Bronchial epithelial cell (primary cell): ENCODE measurements at regions not wholly inside any gene's neighbourhood (a gene's known extent, or its start where the extent isn't known, plus 50 kb on each side); places are given as distances from the start of the nearest gene placed in this dataset.

ENCODE experiments used
- DNase-seq: peaks from one replicate; pipeline ENCODE4 v3.0.0-alpha.2; 2010; ENCODE audit warnings: low read depth
- FAIRE-seq: peaks from 2 replicates; lab custom pipeline; 2011; peaks lifted over from hg19 to GRCh38; lab: Jason Lieb, UNC
- H3K27me3 ChIP-seq: 2 replicates; pipeline ENCODE4 v1.5.1; 2011; ENCODE audit warnings: low read length; ENCODE audit not compliant: control insufficient read depth, insufficient read depth
- H3K36me3 ChIP-seq: 2 replicates; pipeline ENCODE4 v1.5.1; 2011; ENCODE audit warnings: low read length; ENCODE audit not compliant: control insufficient read depth, insufficient read depth
- H3K4me3 ChIP-seq: 2 replicates; pipeline ENCODE4 v1.5.1; 2011; ENCODE audit warnings: mild to moderate bottlenecking, low read depth, low read length, control low read depth
- TF ChIP-seq, protein P1 (sequence below): IDR thresholded peaks from 2 replicates; pipeline ENCODE4 v1.5.1; 2011; ENCODE audit warnings: mild to moderate bottlenecking, moderate library complexity, low read length, control low read depth, inconsistent platforms; ENCODE audit not compliant: insufficient read depth, severe bottlenecking

DNA sequence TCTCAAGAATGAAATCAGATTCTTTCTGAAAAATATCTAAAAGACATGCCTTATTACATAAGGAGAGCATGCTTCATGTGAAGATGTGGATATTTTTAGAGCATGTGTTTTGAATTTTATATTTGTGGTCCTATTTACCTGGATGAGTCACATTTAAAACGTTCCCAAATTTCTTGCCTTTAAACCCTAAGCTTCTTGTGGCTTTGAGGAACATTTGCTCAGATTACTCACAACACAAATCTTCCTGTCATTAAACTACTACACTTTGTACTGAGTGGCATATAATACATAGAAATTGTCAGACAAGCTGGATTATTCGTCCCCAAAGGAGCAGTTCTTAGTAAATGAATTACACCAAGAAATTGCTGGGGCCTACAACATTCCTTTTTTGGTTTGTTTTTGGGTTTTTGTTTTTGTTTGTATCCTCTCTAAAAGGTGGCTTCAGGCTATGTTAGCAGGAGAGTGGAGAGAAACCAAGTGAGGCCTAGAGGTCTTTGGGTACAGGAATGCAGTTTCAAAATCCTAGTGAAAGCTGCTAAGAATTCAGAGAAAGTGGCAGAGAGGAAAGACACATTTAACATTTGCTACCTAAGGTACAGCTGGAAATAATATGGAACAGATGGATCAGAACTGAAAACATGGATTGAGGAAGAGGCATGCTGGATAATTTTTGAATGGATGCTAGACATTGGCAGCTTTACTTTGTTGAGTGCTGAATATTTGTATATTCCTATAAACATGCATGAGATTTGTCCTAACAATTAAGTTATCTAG lies 128.1 kb downstream of the RPL22L1 start:
- peak; percentile 50 for DNase-seq

DNA sequence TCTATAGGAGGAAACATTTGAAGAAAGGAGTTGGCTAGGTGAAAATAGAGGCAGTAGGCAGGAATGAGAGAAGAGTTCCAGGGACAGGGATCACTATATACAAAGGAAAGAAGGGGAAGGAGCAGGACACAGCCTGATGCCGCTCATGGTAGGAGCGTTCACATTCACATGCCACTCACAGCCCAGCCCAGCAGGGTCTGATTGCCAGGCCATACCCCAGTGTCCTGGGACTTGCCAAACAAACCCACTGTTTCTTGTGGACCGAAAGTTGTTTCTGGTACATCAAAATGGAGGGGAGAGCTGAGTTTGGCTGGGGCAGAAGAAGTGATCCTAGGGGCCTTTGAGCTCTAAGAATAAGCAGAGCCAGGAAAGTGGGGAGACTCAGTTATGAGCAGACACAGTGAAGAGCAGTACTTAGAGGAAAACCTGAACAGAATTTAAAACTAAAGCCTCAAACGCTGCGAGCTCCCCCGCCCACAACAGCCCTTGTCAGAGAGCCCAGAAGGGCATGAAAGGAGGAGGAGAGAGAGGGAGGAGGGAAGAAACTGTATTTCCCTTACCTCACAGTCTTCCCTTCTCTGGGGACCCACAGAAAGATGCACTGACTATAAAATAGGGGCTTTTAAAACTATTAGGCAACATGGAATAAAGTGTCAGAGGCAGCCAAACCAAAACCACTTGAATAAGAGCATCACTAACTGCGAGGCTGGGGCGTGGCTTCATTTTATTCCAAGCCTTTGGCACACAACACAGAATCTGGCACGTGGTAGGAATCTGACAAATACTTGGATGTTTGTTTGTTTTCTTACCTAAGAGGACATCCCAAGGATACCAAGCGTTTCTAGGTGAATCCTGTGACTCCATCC lies 129.0 kb downstream of the RPL22L1 start:
- no peak for FAIRE-seq

More for the DNA sequence above, 128.1 kb downstream of the RPL22L1 start:
- Histone ChIP-seq H3K4me3 (no peak overlapping the region), H3K27me3 (no peaks in the 10 kb centered on the region), H3K36me3 (no peaks in the 10 kb centered on the region)
- TF ChIP-seq, protein P1, sequence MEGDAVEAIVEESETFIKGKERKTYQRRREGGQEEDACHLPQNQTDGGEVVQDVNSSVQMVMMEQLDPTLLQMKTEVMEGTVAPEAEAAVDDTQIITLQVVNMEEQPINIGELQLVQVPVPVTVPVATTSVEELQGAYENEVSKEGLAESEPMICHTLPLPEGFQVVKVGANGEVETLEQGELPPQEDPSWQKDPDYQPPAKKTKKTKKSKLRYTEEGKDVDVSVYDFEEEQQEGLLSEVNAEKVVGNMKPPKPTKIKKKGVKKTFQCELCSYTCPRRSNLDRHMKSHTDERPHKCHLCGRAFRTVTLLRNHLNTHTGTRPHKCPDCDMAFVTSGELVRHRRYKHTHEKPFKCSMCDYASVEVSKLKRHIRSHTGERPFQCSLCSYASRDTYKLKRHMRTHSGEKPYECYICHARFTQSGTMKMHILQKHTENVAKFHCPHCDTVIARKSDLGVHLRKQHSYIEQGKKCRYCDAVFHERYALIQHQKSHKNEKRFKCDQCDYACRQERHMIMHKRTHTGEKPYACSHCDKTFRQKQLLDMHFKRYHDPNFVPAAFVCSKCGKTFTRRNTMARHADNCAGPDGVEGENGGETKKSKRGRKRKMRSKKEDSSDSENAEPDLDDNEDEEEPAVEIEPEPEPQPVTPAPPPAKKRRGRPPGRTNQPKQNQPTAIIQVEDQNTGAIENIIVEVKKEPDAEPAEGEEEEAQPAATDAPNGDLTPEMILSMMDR: no peak
- FAIRE-seq: no peak

DNA sequence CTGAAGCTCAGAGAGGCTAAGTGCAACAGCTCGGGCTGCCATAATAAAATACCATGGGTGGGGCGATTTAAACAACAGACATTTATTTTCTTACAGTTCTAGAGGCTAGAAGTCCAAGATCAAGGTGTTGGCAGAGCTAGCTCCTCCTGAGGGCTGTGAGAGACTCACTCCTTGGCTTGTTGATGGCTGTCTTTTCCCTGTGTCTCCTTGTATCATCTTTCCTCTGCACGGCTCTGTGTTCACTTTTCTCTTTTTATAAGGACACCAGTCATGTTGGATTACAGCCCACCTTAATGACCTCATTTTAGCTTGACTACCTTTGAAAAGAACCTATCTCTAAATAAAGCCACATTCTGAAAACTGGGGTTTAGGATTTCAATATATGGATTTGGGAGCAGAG lies 129.7 kb downstream of the RPL22L1 start:
- no peak for DNase-seq
- TF ChIP-seq, protein P1: no peak
- Histone ChIP-seq H3K27me3 (no peaks in the 10 kb centered on the region), H3K4me3 (no peak overlapping the region), H3K36me3 (no peaks in the 10 kb centered on the region)
- FAIRE-seq: no peak

More for the DNA sequence above, 129.0 kb downstream of the RPL22L1 start:
- H3K27me3 ChIP-seq: no peaks in the 10 kb centered on the region
- H3K36me3 ChIP-seq: no peaks in the 10 kb centered on the region
- peak; percentile 80 for DNase-seq
- no peak overlapping the region for H3K4me3 ChIP-seq
- TF ChIP-seq, protein P1: no peak

DNA sequence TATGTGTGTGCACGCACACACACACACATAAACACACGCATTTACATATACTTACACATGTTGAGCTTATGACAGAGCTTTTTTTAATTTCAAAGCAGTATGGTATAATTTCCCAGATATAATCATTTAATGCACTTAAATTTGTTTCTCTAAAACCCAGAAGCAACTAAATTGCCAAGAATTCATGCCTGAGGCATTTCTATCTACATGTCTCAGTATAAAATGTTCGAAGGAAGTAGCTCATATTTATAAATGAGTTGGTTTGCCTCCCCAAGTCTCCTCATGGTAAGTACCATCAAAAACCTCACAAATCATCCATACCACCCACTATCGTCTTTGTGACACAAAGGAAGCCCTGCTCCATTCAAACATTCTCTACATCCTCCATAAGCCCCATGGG lies 130.6 kb downstream of the RPL22L1 start:
- H3K36me3 ChIP-seq: no peaks in the 10 kb centered on the region
- no peak overlapping the region for H3K4me3 ChIP-seq
- DNase-seq: no peak
- TF ChIP-seq, protein P1: no peak
- no peak for FAIRE-seq
- no peaks in the 10 kb centered on the region for H3K27me3 ChIP-seq

DNA sequence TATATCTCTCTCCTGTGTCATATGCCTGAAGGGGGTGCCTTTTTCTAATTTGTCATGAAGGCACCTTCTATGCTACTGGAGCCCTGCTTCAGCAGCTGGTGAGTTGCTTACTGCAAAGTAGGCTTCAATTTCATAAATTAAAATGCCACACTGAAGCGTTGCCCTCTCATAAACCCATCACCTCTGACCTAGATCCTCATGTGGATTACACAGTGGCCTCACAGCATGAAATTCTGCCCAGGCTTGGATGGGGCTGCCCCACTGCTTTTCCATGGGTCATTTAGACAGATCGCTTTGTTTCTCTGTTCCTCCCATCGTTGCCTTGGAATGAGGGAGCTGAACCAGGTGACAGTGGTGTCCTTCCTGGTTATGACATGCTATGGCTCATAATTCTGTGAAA lies 131.2 kb downstream of the RPL22L1 start:
- FAIRE-seq: no peak
- TF ChIP-seq, protein P1: no peak

More for the DNA sequence above, 131.2 kb downstream of the RPL22L1 start:
- Histone ChIP-seq H3K27me3 (no peaks in the 10 kb centered on the region), H3K36me3 (no peaks in the 10 kb centered on the region), H3K4me3 (no peak overlapping the region)
- no peak for DNase-seq
